SK-N-SH treated with all-trans-retinoic acid at 6 μM for 48 hours (cell line): ENCODE measurements at regions not wholly inside any gene's neighbourhood (a gene's known extent, or its start where the extent isn't known, plus 50 kb on each side); places are given as distances from the start of the nearest gene placed in this dataset.

Source experiments
- ATAC-seq: fragments of 200-7000 bp; cut with Tn5 transposase; 3 replicates; pipeline ENCODE4 v1.9.1; 2020; ENCODE audit warnings: mild to moderate bottlenecking, moderate library complexity
- ARNTL ChIP-seq: fragments of 450-650 bp; formaldehyde crosslinking; IDR thresholded peaks from 2 replicates; pipeline ENCODE4 v1.5.0; 2020; ENCODE audit warnings: low read depth, mild to moderate bottlenecking, moderate library complexity, borderline replicate concordance
- BACH2 ChIP-seq: fragments of 250-450 bp; sonication (Bioruptor Pico); IDR thresholded peaks from 2 replicates; pipeline ENCODE4 v1.9.0; 2021; ENCODE audit warnings: mild to moderate bottlenecking, borderline replicate concordance
- CSDC2 ChIP-seq: fragments of 250-450 bp; sonication (Bioruptor Pico); IDR thresholded peaks from 2 replicates; pipeline ENCODE4 v1.5.0; 2020; ENCODE audit warnings: mild to moderate bottlenecking, moderate library complexity
- ESRRG ChIP-seq: fragments of 250-450 bp; sonication (Bioruptor Pico); IDR thresholded peaks from 2 replicates; pipeline ENCODE4 v1.6.1; 2021; ENCODE audit warnings: mild to moderate bottlenecking
- ISL1 ChIP-seq: fragments of 250-450 bp; sonication (Bioruptor Pico); IDR thresholded peaks from 2 replicates; pipeline ENCODE4 v2.1.2; 2022; ENCODE audit warnings: mild to moderate bottlenecking, moderate library complexity
- OSR1 ChIP-seq: fragments of 250-450 bp; sonication (Bioruptor Pico); IDR thresholded peaks from 2 replicates; pipeline ENCODE4 v1.8.0; 2022; ENCODE audit warnings: moderate library complexity, mild to moderate bottlenecking, inconsistent platforms
- PPARA ChIP-seq: fragments of 250-450 bp; sonication (Bioruptor Pico); IDR thresholded peaks from 2 replicates; pipeline ENCODE4 v1.5.0; 2020; ENCODE audit warnings: mild to moderate bottlenecking, borderline replicate concordance
- RARB ChIP-seq: fragments of 250-450 bp; sonication (Bioruptor Pico); IDR thresholded peaks from 2 replicates; pipeline ENCODE4 v1.8.0; 2021; ENCODE audit warnings: mild to moderate bottlenecking, moderate library complexity
- SNAI2 ChIP-seq: fragments of 250-450 bp; sonication (Bioruptor Pico); IDR thresholded peaks from 2 replicates; pipeline ENCODE4 v1.5.0; 2020; ENCODE audit warnings: mild to moderate bottlenecking, moderate library complexity
- TCF4 ChIP-seq: fragments of 250-450 bp; sonication (Bioruptor Pico); IDR thresholded peaks from 2 replicates; pipeline ENCODE4 v1.8.0; 2021; ENCODE audit warnings: mild to moderate bottlenecking, moderate library complexity, borderline replicate concordance
- TOX ChIP-seq: fragments of 250-450 bp; sonication (Bioruptor Pico); IDR thresholded peaks from 2 replicates; pipeline ENCODE4 v1.8.0; 2021; ENCODE audit warnings: mild to moderate bottlenecking, moderate library complexity, borderline replicate concordance
- ZC3H10 ChIP-seq: fragments of 250-450 bp; sonication (Bioruptor Pico); IDR thresholded peaks from 2 replicates; pipeline ENCODE4 v1.5.1; 2021; ENCODE audit warnings: mild to moderate bottlenecking, moderate library complexity
- ZFP3 ChIP-seq: fragments of 250-450 bp; sonication (Bioruptor Pico); IDR thresholded peaks from 2 replicates; pipeline ENCODE4 v1.5.0; 2020; ENCODE audit warnings: mild to moderate bottlenecking, moderate library complexity
- ZFP30 ChIP-seq: fragments of 450-650 bp; formaldehyde crosslinking; IDR thresholded peaks from 2 replicates; pipeline ENCODE4 v1.5.0; 2022; ENCODE audit warnings: mild to moderate bottlenecking, moderate library complexity
- ZNF565 ChIP-seq: fragments of 450-650 bp; formaldehyde crosslinking; conservative IDR thresholded peaks from 2 replicates; pipeline ENCODE4 v1.5.0; 2020; ENCODE audit warnings: low read depth, mild to moderate bottlenecking, moderate library complexity
- ZNF70 ChIP-seq: fragments of 450-650 bp; formaldehyde crosslinking; IDR thresholded peaks from 2 replicates; pipeline ENCODE4 v1.5.0; 2020; ENCODE audit warnings: mild to moderate bottlenecking, moderate library complexity
- ZNF8 ChIP-seq: fragments of 450-650 bp; formaldehyde crosslinking; IDR thresholded peaks from 2 replicates; pipeline ENCODE4 v1.5.0; 2020; ENCODE audit warnings: mild to moderate bottlenecking, moderate library complexity
- TF ChIP-seq, protein P1 (sequence below): fragments of 250-450 bp; sonication (Bioruptor Pico); IDR thresholded peaks from 2 replicates; pipeline ENCODE4 v1.5.0; 2020; ENCODE audit warnings: mild to moderate bottlenecking, moderate library complexity
- TF ChIP-seq, protein P2 (sequence below): fragments of 250-450 bp; sonication (Bioruptor Pico); IDR thresholded peaks from 2 replicates; pipeline ENCODE4 v1.8.0; 2020; ENCODE audit warnings: mild to moderate bottlenecking, moderate library complexity, borderline replicate concordance
- TF ChIP-seq, protein P3 (sequence below): fragments of 250-450 bp; sonication (Bioruptor Pico); IDR thresholded peaks from 2 replicates; pipeline ENCODE4 v1.5.1; 2020; ENCODE audit warnings: low read depth, mild to moderate bottlenecking, moderate library complexity
- TF ChIP-seq, protein P4 (sequence below): fragments of 250-450 bp; sonication (Bioruptor Pico); IDR thresholded peaks from 2 replicates; pipeline ENCODE4 v1.8.0; 2021; ENCODE audit warnings: low read depth, mild to moderate bottlenecking, moderate library complexity, borderline replicate concordance

DNA sequence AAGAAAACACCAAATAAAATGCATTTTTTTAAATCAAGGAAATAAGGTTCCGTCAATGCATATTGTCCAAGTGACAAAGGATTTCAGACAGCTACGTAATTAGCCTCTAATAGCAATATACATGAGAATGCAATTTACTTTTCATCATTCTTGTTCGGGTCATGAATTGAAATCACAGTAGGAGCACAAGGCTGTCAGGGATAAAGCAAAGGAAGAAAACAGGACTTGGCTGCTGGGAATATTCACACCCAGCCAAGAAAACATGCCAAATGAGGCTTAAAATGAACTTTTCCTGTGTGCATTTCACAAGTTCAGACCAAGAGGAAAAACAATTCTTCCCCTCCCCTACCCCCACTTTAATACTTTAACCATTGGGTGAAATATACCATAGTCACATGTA, 188.6 kb downstream of the CWF19L2 start:
- TF ChIP-seq ARNTL (CRISPR knock-in tag) (no peak), PPARA (no peak), OSR1 (CRISPR knock-in tag) (no peak), ZNF565 (CRISPR knock-in tag) (no peak), ZFP30 (CRISPR knock-in tag) (no peak), TOX (CRISPR knock-in tag) (no peak), TCF4 (CRISPR knock-in tag) (no peak), RARB (no peak), ZC3H10 (CRISPR knock-in tag) (no peak)
- TF ChIP-seq, all 23 proteins: peak for 0
- no peak for ATAC-seq

DNA sequence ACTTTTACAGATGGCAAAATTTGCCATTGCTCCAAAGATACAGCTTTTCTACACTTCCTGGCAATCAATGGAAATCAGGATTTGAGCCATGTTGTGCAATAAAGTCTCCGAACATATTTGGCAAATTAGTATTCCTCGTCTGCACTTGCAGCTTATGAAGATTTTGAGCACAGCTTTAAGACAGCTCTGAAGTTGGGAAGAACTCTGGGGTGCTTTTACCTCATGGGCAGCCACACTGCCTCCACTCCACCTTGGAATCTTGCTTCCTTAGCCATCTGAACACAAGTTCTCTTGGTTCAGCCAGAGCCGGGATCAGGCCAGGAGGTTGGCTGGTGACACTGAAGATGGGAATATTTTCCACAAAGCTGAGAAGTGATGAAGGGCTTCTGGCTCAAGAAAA, 191.2 kb downstream of the CWF19L2 start:
- TF ChIP-seq OSR1 (CRISPR knock-in tag) = no peak
- TF ChIP-seq ZNF70 = no peak
- TF ChIP-seq BACH2 = no peak
- TF ChIP-seq, protein P1, sequence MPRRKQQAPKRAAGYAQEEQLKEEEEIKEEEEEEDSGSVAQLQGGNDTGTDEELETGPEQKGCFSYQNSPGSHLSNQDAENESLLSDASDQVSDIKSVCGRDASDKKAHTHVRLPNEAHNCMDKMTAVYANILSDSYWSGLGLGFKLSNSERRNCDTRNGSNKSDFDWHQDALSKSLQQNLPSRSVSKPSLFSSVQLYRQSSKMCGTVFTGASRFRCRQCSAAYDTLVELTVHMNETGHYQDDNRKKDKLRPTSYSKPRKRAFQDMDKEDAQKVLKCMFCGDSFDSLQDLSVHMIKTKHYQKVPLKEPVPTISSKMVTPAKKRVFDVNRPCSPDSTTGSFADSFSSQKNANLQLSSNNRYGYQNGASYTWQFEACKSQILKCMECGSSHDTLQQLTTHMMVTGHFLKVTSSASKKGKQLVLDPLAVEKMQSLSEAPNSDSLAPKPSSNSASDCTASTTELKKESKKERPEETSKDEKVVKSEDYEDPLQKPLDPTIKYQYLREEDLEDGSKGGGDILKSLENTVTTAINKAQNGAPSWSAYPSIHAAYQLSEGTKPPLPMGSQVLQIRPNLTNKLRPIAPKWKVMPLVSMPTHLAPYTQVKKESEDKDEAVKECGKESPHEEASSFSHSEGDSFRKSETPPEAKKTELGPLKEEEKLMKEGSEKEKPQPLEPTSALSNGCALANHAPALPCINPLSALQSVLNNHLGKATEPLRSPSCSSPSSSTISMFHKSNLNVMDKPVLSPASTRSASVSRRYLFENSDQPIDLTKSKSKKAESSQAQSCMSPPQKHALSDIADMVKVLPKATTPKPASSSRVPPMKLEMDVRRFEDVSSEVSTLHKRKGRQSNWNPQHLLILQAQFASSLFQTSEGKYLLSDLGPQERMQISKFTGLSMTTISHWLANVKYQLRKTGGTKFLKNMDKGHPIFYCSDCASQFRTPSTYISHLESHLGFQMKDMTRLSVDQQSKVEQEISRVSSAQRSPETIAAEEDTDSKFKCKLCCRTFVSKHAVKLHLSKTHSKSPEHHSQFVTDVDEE = no peak
- no peak for TF ChIP-seq PPARA
- TF ChIP-seq, protein P2, sequence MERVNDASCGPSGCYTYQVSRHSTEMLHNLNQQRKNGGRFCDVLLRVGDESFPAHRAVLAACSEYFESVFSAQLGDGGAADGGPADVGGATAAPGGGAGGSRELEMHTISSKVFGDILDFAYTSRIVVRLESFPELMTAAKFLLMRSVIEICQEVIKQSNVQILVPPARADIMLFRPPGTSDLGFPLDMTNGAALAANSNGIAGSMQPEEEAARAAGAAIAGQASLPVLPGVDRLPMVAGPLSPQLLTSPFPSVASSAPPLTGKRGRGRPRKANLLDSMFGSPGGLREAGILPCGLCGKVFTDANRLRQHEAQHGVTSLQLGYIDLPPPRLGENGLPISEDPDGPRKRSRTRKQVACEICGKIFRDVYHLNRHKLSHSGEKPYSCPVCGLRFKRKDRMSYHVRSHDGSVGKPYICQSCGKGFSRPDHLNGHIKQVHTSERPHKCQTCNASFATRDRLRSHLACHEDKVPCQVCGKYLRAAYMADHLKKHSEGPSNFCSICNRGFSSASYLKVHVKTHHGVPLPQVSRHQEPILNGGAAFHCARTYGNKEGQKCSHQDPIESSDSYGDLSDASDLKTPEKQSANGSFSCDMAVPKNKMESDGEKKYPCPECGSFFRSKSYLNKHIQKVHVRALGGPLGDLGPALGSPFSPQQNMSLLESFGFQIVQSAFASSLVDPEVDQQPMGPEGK (CRISPR knock-in tag) = no peak
- ATAC-seq = no peak

DNA sequence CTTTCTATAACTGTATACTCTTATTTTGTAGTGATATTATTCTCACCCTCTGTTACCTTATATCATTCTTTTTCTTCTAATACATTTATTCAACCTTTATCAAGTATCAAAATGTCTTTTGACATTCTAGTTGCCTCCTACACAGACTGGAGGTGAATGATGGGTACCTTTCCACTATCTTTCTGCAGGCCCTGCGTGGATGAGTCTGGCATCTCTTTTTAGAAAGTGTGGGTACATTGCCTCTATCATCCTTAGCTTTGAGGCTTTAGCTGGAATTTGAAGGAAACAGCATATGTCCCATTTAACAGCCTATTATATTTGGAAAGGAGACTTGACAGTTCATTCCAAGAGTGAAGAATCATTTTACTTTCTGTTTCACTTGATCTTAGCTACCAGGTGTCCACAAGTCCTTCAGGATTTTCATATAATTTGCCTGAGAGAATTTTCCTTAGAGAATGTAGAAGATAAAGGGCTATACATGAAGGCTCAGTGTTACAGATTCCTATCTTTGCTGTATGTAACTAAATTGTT, 192.0 kb downstream of the CWF19L2 start:
- no peak for ATAC-seq
- TF ChIP-seq CSDC2 (CRISPR knock-in tag) (no peak), BACH2 (no peak), PPARA (no peak), OSR1 (CRISPR knock-in tag) (no peak), TCF4 (CRISPR knock-in tag) (no peak), ZFP3 (no peak), ZFP30 (CRISPR knock-in tag) (no peak), ZNF8 (no peak), ZNF70 (no peak), ESRRG (CRISPR knock-in tag) (no peak), SNAI2 (CRISPR knock-in tag) (no peak), TOX (CRISPR knock-in tag) (no peak), ISL1 (no peak)
- TF ChIP-seq, protein P1 = no peak
- TF ChIP-seq, protein P3, sequence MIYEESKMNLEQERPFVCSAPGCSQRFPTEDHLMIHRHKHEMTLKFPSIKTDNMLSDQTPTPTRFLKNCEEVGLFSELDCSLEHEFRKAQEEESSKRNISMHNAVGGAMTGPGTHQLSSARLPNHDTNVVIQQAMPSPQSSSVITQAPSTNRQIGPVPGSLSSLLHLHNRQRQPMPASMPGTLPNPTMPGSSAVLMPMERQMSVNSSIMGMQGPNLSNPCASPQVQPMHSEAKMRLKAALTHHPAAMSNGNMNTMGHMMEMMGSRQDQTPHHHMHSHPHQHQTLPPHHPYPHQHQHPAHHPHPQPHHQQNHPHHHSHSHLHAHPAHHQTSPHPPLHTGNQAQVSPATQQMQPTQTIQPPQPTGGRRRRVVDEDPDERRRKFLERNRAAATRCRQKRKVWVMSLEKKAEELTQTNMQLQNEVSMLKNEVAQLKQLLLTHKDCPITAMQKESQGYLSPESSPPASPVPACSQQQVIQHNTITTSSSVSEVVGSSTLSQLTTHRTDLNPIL = no peak
- TF ChIP-seq, protein P4, sequence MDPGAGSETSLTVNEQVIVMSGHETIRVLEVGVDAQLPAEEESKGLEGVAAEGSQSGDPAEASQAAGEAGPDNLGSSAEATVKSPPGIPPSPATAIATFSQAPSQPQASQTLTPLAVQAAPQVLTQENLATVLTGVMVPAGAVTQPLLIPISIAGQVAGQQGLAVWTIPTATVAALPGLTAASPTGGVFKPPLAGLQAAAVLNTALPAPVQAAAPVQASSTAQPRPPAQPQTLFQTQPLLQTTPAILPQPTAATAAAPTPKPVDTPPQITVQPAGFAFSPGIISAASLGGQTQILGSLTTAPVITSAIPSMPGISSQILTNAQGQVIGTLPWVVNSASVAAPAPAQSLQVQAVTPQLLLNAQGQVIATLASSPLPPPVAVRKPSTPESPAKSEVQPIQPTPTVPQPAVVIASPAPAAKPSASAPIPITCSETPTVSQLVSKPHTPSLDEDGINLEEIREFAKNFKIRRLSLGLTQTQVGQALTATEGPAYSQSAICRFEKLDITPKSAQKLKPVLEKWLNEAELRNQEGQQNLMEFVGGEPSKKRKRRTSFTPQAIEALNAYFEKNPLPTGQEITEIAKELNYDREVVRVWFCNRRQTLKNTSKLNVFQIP (CRISPR knock-in tag) = no peak
